ENCODE measurements at regions not wholly inside any gene's neighbourhood (a gene's known extent, or its start where the extent isn't known, plus 50 kb on each side); places are given as distances from the start of the nearest gene placed in this dataset.

GRCh38 chr4:55736605-55737183 lies 82.9 kb upstream of the EXOC1L start:
- Mint-ChIP-seq H3K27me3 (peaks cover 44% of the 10 kb centered on the region), H3K4me1 (no peaks in the 10 kb centered on the region), H3K4me3 (no peak overlapping the region), H3K9me3 (no peaks in the 10 kb centered on the region), H3K36me3 (ENCODE audit: low read depth) (no peaks in the 10 kb centered on the region), H3K27ac (no peak overlapping the region)
- no peak for ATAC-seq (replicated peaks)

GRCh38 chr4:55742655-55743202 lies 76.9 kb upstream of the EXOC1L start:
- peaks cover 22% of the 10 kb centered on the region for H3K27me3 Mint-ChIP-seq
- H3K27ac Mint-ChIP-seq = no peak overlapping the region
- ATAC-seq (replicated peaks) = no peak
- H3K4me3 Mint-ChIP-seq = no peak overlapping the region
- H3K36me3 Mint-ChIP-seq (ENCODE audit: low read depth) = no peaks in the 10 kb centered on the region
- no peaks in the 10 kb centered on the region for H3K9me3 Mint-ChIP-seq
- H3K4me1 Mint-ChIP-seq = no peaks in the 10 kb centered on the region

- peak; percentile 64 for ATAC-seq (replicated peaks)
- no peaks in the 10 kb centered on the region for H3K4me1 Mint-ChIP-seq
- peaks cover 19% of the 10 kb centered on the region for H3K27me3 Mint-ChIP-seq
Measured at GRCh38 chr4:55744369-55744768, 75.2 kb upstream of the EXOC1L start.

GRCh38 chr4:55745014-55745413 lies 74.6 kb upstream of the EXOC1L start:
- H3K27me3 Mint-ChIP-seq = peaks cover 15% of the 10 kb centered on the region
- no peaks in the 10 kb centered on the region for H3K4me1 Mint-ChIP-seq
- H3K9me3 Mint-ChIP-seq = no peaks in the 10 kb centered on the region
- H3K36me3 Mint-ChIP-seq (ENCODE audit: low read depth) = no peaks in the 10 kb centered on the region
- no peak overlapping the region for H3K4me3 Mint-ChIP-seq
- H3K27ac Mint-ChIP-seq = no peak overlapping the region
- ATAC-seq (replicated peaks) = no peak

More at GRCh38 chr4:55744369-55744768, 75.2 kb upstream of the EXOC1L start:
- H3K9me3 Mint-ChIP-seq = no peaks in the 10 kb centered on the region
- no peak overlapping the region for H3K4me3 Mint-ChIP-seq
- H3K27ac Mint-ChIP-seq = no peak overlapping the region
- H3K36me3 Mint-ChIP-seq (ENCODE audit: low read depth) = no peaks in the 10 kb centered on the region

GRCh38 chr4:55747793-55748192 lies 71.8 kb upstream of the EXOC1L start:
- Mint-ChIP-seq H3K27me3 (peaks cover 12% of the 10 kb centered on the region), H3K4me1 (no peaks in the 10 kb centered on the region), H3K4me3 (no peak overlapping the region), H3K27ac (no peak overlapping the region), H3K36me3 (ENCODE audit: low read depth) (no peaks in the 10 kb centered on the region), H3K9me3 (no peaks in the 10 kb centered on the region)
- ATAC-seq (replicated peaks) = no peak

GRCh38 chr4:55749666-55750065 lies 69.9 kb upstream of the EXOC1L start:
- Mint-ChIP-seq H3K4me3 (no peak overlapping the region), H3K4me1 (no peaks in the 10 kb centered on the region), H3K9me3 (no peaks in the 10 kb centered on the region), H3K36me3 (ENCODE audit: low read depth) (no peaks in the 10 kb centered on the region), H3K27ac (no peak overlapping the region), H3K27me3 (peaks cover 12% of the 10 kb centered on the region)
- no peak for ATAC-seq (replicated peaks)

GRCh38 chr4:55752810-55753209 lies 66.8 kb upstream of the EXOC1L start:
- Mint-ChIP-seq H3K4me1 (no peaks in the 10 kb centered on the region), H3K27ac (no peak overlapping the region), H3K27me3 (peaks cover 9% of the 10 kb centered on the region), H3K9me3 (no peaks in the 10 kb centered on the region), H3K4me3 (no peak overlapping the region), H3K36me3 (ENCODE audit: low read depth) (no peaks in the 10 kb centered on the region)
- ATAC-seq (replicated peaks) = no peak

GRCh38 chr4:55753856-55754255 lies 65.7 kb upstream of the EXOC1L start:
- no peaks in the 10 kb centered on the region for H3K4me1 Mint-ChIP-seq
- H3K27ac Mint-ChIP-seq = no peak overlapping the region
- peaks cover 4% of the 10 kb centered on the region for H3K27me3 Mint-ChIP-seq
- no peaks in the 10 kb centered on the region for H3K9me3 Mint-ChIP-seq
- no peaks in the 10 kb centered on the region for H3K36me3 Mint-ChIP-seq (ENCODE audit: low read depth)
- no peak overlapping the region for H3K4me3 Mint-ChIP-seq
- ATAC-seq (replicated peaks) = peak; percentile 40

- H3K4me1 Mint-ChIP-seq = no peaks in the 10 kb centered on the region
- H3K27me3 Mint-ChIP-seq = no peaks in the 10 kb centered on the region
- peak; percentile 22 for ATAC-seq (replicated peaks)
- no peaks in the 10 kb centered on the region for H3K9me3 Mint-ChIP-seq
- no peaks in the 10 kb centered on the region for H3K36me3 Mint-ChIP-seq (ENCODE audit: low read depth)
- H3K4me3 Mint-ChIP-seq = no peak overlapping the region
- no peak overlapping the region for H3K27ac Mint-ChIP-seq
Measured at GRCh38 chr4:55754754-55755350, 64.7 kb upstream of the EXOC1L start.

- no peak for ATAC-seq (replicated peaks)
- Mint-ChIP-seq H3K27me3 (no peaks in the 10 kb centered on the region), H3K4me3 (no peak overlapping the region), H3K36me3 (ENCODE audit: low read depth) (no peaks in the 10 kb centered on the region), H3K9me3 (no peaks in the 10 kb centered on the region), H3K4me1 (no peaks in the 10 kb centered on the region), H3K27ac (no peak overlapping the region)
Measured at GRCh38 chr4:55756208-55756607, 63.4 kb upstream of the EXOC1L start.

GRCh38 chr4:55757356-55757952 lies 62.1 kb upstream of the EXOC1L start:
- no peaks in the 10 kb centered on the region for H3K4me1 Mint-ChIP-seq
- H3K27ac Mint-ChIP-seq = peak overlapping the region; percentile 9
- no peaks in the 10 kb centered on the region for H3K9me3 Mint-ChIP-seq
- peak overlapping the region; percentile 10 for H3K4me3 Mint-ChIP-seq
- ATAC-seq (replicated peaks) = no peak
- no peaks in the 10 kb centered on the region for H3K27me3 Mint-ChIP-seq
- no peaks in the 10 kb centered on the region for H3K36me3 Mint-ChIP-seq (ENCODE audit: low read depth)

GRCh38 chr4:55758066-55758465 lies 61.5 kb upstream of the EXOC1L start:
- H3K27ac Mint-ChIP-seq = peak overlapping the region; percentile 9
- peak; percentile 77 for ATAC-seq (replicated peaks)

GRCh38 chr4:55758570-55758969 lies 61.0 kb upstream of the EXOC1L start:
- Mint-ChIP-seq H3K9me3 (no peaks in the 10 kb centered on the region), H3K4me1 (no peaks in the 10 kb centered on the region)

More at GRCh38 chr4:55758066-55758465, 61.5 kb upstream of the EXOC1L start:
- H3K9me3 Mint-ChIP-seq = no peaks in the 10 kb centered on the region
- H3K4me1 Mint-ChIP-seq = no peaks in the 10 kb centered on the region
- peak overlapping the region; percentile 10 for H3K4me3 Mint-ChIP-seq
- no peaks in the 10 kb centered on the region for H3K27me3 Mint-ChIP-seq
- no peaks in the 10 kb centered on the region for H3K36me3 Mint-ChIP-seq (ENCODE audit: low read depth)

GRCh38 chr4:55762819-55763218 lies 56.8 kb upstream of the EXOC1L start:
- Mint-ChIP-seq H3K36me3 (ENCODE audit: low read depth) (no peaks in the 10 kb centered on the region), H3K27ac (no peak overlapping the region), H3K27me3 (peaks cover 9% of the 10 kb centered on the region), H3K9me3 (no peaks in the 10 kb centered on the region), H3K4me3 (no peak overlapping the region), H3K4me1 (no peaks in the 10 kb centered on the region)
- no peak for ATAC-seq (replicated peaks)

More at GRCh38 chr4:55758570-55758969, 61.0 kb upstream of the EXOC1L start:
- H3K27ac Mint-ChIP-seq = peak overlapping the region; percentile 9
- no peak overlapping the region for H3K4me3 Mint-ChIP-seq
- peak; percentile 28 for ATAC-seq (replicated peaks)
- H3K27me3 Mint-ChIP-seq = no peaks in the 10 kb centered on the region
- no peaks in the 10 kb centered on the region for H3K36me3 Mint-ChIP-seq (ENCODE audit: low read depth)

- ATAC-seq (replicated peaks) = no peak
- no peaks in the 10 kb centered on the region for H3K9me3 Mint-ChIP-seq
- peaks cover 9% of the 10 kb centered on the region for H3K27me3 Mint-ChIP-seq
- no peak overlapping the region for H3K27ac Mint-ChIP-seq
- no peaks in the 10 kb centered on the region for H3K4me1 Mint-ChIP-seq
- H3K36me3 Mint-ChIP-seq (ENCODE audit: low read depth) = no peaks in the 10 kb centered on the region
- H3K4me3 Mint-ChIP-seq = no peak overlapping the region
Measured at GRCh38 chr4:55763996-55764395, 55.6 kb upstream of the EXOC1L start.
